ENCODE measurements at regions not wholly inside any gene's neighbourhood (a gene's known extent, or its start where the extent isn't known, plus 50 kb on each side); places are given as distances from the start of the nearest gene placed in this dataset.

DNA sequence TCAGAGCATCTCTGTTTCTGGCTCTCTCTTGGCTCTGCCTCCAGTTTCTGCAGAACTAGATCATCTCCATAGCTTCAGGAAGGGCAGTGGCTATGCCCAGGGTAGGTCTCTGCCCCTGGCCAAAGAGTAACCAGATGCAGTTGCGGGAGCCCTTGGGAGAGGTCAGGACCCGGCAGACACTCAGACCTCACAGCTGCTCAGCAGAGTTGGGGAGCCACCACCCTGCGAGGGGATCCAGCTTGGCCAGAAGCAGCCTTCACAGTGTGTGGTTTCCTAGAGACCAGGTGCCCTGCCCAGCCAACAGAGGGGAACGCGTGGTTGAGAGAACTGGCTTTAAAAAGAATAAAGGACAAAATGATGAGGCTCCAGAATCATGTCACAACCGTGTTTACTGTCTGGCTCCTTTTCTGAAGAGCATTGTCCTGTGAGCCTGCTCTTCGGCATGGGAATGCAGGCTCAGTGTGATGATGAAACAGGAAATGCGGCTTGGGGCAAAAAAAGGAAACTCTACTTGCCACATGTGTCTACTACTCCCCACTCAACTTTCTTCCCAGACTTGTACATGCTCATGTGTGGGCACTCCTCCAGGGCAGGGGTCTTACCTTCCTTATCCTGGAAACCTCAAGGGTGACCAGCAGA is 243.1 kb downstream of the INHBA start:
- DNase-seq (ENCODE audit: extremely low read depth, low read depth): no peak
- TF ChIP-seq, protein P1, sequence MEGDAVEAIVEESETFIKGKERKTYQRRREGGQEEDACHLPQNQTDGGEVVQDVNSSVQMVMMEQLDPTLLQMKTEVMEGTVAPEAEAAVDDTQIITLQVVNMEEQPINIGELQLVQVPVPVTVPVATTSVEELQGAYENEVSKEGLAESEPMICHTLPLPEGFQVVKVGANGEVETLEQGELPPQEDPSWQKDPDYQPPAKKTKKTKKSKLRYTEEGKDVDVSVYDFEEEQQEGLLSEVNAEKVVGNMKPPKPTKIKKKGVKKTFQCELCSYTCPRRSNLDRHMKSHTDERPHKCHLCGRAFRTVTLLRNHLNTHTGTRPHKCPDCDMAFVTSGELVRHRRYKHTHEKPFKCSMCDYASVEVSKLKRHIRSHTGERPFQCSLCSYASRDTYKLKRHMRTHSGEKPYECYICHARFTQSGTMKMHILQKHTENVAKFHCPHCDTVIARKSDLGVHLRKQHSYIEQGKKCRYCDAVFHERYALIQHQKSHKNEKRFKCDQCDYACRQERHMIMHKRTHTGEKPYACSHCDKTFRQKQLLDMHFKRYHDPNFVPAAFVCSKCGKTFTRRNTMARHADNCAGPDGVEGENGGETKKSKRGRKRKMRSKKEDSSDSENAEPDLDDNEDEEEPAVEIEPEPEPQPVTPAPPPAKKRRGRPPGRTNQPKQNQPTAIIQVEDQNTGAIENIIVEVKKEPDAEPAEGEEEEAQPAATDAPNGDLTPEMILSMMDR (IDR thresholded peaks at IDR 0.05; ENCODE audit: low read depth, low read length): no peak

DNA sequence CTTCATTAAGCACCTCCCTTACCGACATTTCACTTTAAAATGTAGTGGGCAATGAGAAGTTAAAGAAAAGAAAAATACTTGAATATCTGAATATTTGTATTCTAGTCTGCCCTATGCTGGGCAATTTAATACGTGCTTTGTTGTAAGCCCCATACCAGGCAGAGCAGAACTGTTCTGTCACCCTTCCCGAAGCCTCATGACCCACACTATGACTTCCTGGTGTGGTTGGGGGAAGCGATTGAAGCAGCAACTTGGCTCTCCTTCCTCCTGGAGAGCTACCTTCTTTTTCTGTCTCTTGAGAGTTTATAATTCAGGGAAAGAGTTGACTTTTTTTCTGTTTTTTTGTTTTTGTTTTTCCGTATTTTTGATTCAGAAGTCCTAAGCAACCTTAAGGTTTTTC is 243.7 kb downstream of the INHBA start:
- TF ChIP-seq, protein P1 (IDR thresholded peaks at IDR 0.05; ENCODE audit: low read depth, low read length): no peak
- no peak for DNase-seq (ENCODE audit: extremely low read depth, low read depth)

DNA sequence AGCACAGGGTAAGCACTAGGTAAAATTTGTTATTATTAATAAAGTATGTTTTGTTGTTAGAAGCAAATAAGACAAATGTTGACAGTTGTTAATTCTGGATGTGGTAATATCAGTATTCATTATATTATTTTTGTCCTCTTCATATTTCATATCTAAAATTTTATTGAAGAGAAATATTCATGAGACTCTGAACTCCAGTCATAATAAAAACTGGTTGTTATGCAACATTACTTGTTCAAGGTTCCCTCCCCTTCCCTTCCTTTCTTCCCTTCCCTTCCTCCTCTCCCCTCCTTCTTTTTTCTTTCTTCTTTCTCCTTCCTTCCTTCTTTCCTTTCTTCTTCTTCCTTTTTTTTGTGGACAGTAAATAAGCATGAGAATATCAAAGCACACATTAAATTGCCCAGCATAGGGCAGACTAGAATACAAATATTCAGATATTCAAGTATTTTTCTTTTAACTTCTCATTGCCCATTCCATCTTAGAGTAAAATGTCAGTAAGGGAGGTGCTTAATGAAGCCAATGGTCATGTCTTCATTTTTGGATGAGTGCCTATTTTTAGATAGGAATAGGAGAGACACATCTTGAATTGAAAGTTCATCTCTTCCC is 245.0 kb downstream of the INHBA start:
- DNase-seq (ENCODE audit: extremely low read depth, low read depth): no peak
- TF ChIP-seq, protein P1 (IDR thresholded peaks at IDR 0.05; ENCODE audit: low read depth, low read length): no peak

DNA sequence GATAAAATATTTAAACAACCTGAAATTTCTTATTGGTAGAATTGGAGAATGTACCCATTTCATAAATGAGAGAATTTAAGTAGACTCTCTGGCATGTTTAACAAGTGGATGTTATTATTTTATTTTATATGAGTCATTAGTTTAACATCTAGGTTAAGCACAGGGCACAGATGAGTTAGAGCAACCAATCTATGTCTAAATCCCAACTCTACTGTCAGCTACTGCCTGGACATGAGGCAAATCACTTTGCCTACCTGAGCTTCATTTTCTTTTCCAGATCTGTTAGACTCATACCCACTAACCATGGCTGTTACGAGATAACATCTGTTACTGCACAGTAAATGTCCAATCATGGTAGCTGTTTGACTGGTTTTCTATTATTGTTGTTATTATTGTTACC is 251.1 kb downstream of the INHBA start:
- TF ChIP-seq, protein P1 (IDR thresholded peaks at IDR 0.05; ENCODE audit: low read depth, low read length): no peak
- DNase-seq (ENCODE audit: extremely low read depth, low read depth): no peak

DNA sequence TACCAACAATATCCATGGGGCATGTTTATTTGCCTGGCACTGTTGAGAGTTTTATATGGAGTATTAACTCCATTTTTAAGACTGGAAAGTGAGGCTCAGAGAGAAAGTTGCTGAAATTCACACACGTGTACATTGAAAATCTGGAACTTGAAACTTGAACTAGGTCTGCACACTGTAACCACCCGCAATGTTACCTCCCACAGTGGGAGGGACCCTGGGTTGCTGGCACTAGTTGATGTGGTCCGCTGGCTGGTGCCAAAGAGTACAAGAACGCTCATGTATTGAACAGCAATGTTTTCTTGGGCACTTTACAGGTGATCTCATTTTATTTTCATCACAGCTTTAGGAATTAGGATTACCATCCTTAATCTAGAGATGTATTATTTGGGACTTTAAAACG is 253.2 kb downstream of the INHBA start:
- TF ChIP-seq, protein P1 (IDR thresholded peaks at IDR 0.05; ENCODE audit: low read depth, low read length): no peak
- no peak for DNase-seq (ENCODE audit: extremely low read depth, low read depth)

DNA sequence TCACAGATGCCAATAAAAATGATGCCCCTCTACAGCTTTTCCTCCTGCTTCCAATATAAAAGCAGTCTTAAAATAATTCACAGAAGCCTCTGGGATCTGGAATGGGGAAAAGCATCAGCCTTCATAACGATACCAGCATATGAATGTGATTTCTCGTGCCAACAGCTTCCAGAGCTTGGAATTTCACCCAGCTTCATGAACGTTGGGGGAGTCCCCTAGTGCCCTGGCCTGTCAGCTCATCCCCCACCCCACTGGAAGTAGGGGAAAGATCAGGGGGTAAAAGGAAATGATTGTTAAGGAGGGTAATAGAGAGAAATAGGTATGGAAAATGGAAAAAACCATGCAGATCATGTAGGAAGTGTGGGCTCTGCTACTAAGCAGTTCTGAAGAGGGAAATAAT is 253.6 kb downstream of the INHBA start:
- DNase-seq (ENCODE audit: extremely low read depth, low read depth): no peak
- TF ChIP-seq, protein P1 (IDR thresholded peaks at IDR 0.05; ENCODE audit: low read depth, low read length): no peak

DNA sequence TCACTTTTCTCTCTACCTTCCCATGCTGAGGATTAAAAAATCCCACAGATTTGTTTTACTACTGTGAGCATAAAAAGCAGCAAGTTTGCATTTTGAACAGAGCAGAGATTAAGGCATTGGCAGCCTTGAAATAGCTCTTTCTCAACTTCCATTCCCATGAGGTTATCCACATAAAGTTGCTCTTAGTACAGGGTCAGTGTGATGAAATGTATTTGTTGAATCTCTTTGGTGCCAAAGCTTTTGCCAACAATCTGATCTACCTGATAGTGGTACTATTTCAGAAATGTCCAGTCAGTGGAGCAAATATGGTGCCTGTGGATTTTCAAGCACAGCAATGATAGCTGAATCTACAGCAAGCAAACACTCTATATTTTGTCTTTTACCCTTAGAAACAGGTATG is 254.8 kb downstream of the INHBA start:
- DNase-seq (ENCODE audit: extremely low read depth, low read depth): no peak

More for the DNA sequence above, 254.8 kb downstream of the INHBA start:
- TF ChIP-seq, protein P1 (IDR thresholded peaks at IDR 0.05; ENCODE audit: low read depth, low read length): no peak
